B cell (primary cell): ENCODE measurements at regions not wholly inside any gene's neighbourhood (a gene's known extent, or its start where the extent isn't known, plus 50 kb on each side); places are given as distances from the start of the nearest gene placed in this dataset.

ENCODE experiments used
- ATAC-seq: fragments of 200-7000 bp; cut with Tn5 transposase; one replicate; pipeline ENCODE4 v1.10.0; 2021; ENCODE audit warnings: low read depth, mild to moderate bottlenecking, moderate number of reproducible peaks, moderate library complexity
- CTCF ChIA-PET: fragments of 350-600 bp; sonication (Branson Sonifier 250); formaldehyde crosslinking; loops from one replicate; lab custom pipeline; 2021; ENCODE audit warnings: antibody characterized with exemption, inconsistent platforms; lab: Charles Lee
- POLR2A ChIA-PET: fragments of 350-600 bp; sonication (Branson Sonifier 250); formaldehyde crosslinking; loops from one replicate; lab custom pipeline; 2021; ENCODE audit warnings: antibody characterized with exemption; lab: Charles Lee
- DNase-seq: peaks from one replicate; pipeline ENCODE4 v3.0.0; 2013
- H2AFZ ChIP-seq: 2 replicates; pipeline ENCODE4 v1.6.1; 2012; ENCODE audit warnings: mild to moderate bottlenecking, low read depth, low read length; ENCODE audit not compliant: insufficient read depth, poor library complexity, severe bottlenecking
- H3K27ac ChIP-seq, 2 donors: 1 replicate in 1 of 2; 2 replicates in 1 of 2; pipeline ENCODE4 v1.5.1; 2012 to 2013; ENCODE audit warnings: low read length in 2 of 2, mild to moderate bottlenecking in 2 of 2, moderate library complexity in 1 of 2
- H3K27me3 ChIP-seq, 4 experiments: fragments of 200-600 bp in 1 of 4; sonication (generic) in 1 of 4; replicated peaks in 1 of 4; 1 replicate in 2 of 4; 2 replicates in 2 of 4; pipeline versions ENCODE4 v1.6.1 to v1.7.0; 2013 to 2016; ENCODE audit warnings: low read length in 3 of 4, mild to moderate bottlenecking in 2 of 4, mixed read lengths in 1 of 4, moderate library complexity in 1 of 4; ENCODE audit not compliant: insufficient read depth in 4 of 4, control insufficient read depth in 3 of 4; ENCODE audit errors: control extremely low read depth in 1 of 4
- H3K36me3 ChIP-seq, 2 experiments: replicated peaks in 1 of 2; 1 replicate in 1 of 2; 2 replicates in 1 of 2; pipeline versions ENCODE4 v1.6.1 to v1.7.1; 2013; ENCODE audit warnings: low read length in 1 of 2; ENCODE audit not compliant: insufficient read depth in 2 of 2, control insufficient read depth in 1 of 2; ENCODE audit errors: control extremely low read depth in 1 of 2, extremely low read depth in 1 of 2
- H3K4me1 ChIP-seq, 2 donors: fragments of 200-600 bp in 1 of 2; sonication (generic) in 1 of 2; 1 replicate in 1 of 2; 2 replicates in 1 of 2; pipeline versions ENCODE4 v1.5.1 to v1.6.1; 2013 to 2017; ENCODE audit warnings: low read length in 2 of 2; ENCODE audit not compliant: control insufficient read depth in 2 of 2, insufficient read depth in 2 of 2
- H3K4me2 ChIP-seq: replicated peaks from 2 replicates; pipeline ENCODE3; 2012; ENCODE audit warnings: mild to moderate bottlenecking, low read depth, low read length; ENCODE audit not compliant: poor library complexity, severe bottlenecking
- H3K4me3 ChIP-seq, 5 experiments: fragments of 200-600 bp in 1 of 5; sonication (generic) in 1 of 5; 1 replicate in 3 of 5; 2 replicates in 2 of 5; pipeline versions ENCODE4 v1.5.1 to v1.7.0; 2011 to 2016; ENCODE audit warnings: low read length in 4 of 5, mild to moderate bottlenecking in 4 of 5, low read depth in 2 of 5, control low read depth in 1 of 5, moderate library complexity in 1 of 5; ENCODE audit not compliant: insufficient read depth in 1 of 5; ENCODE audit errors: control extremely low read depth in 1 of 5, extremely low read depth in 1 of 5
- H3K79me2 ChIP-seq: fragments of 200-600 bp; sonication (generic); one replicate; pipeline ENCODE4 v1.6.0; 2016; ENCODE audit warnings: low read length; ENCODE audit not compliant: control insufficient read depth, insufficient read depth
- H3K9ac ChIP-seq: fragments of 200-600 bp; sonication (generic); 2 replicates; pipeline ENCODE4 v1.6.1; 2017; ENCODE audit warnings: mild to moderate bottlenecking, low read length, moderate library complexity
- H3K9me3 ChIP-seq, 3 donors: one replicate each; pipeline versions ENCODE4 v1.6.1 to v1.7.1; 2013; ENCODE audit warnings: low read length in 2 of 3; ENCODE audit not compliant: control insufficient read depth in 2 of 3, insufficient read depth in 1 of 3; ENCODE audit errors: control extremely low read depth in 1 of 3
- H4K20me1 ChIP-seq: 2 replicates; pipeline ENCODE4 v1.6.0; 2012; ENCODE audit warnings: mild to moderate bottlenecking, low read length; ENCODE audit not compliant: insufficient read depth, control insufficient read depth, poor library complexity, severe bottlenecking
- H3K27ac Mint-ChIP-seq: one replicate; pipeline ENCODE4 v1.8.0; 2021; ENCODE audit warnings: mixed read lengths
- H3K27me3 Mint-ChIP-seq: one replicate; pipeline ENCODE4 v1.8.0; 2021; ENCODE audit warnings: mixed read lengths
- H3K4me1 Mint-ChIP-seq: one replicate; pipeline ENCODE4 v1.8.0; 2021; ENCODE audit warnings: mixed read lengths
- H3K4me3 Mint-ChIP-seq: one replicate; pipeline ENCODE4 v1.8.0; 2021; ENCODE audit warnings: mixed read lengths
- H3K9me3 Mint-ChIP-seq: one replicate; pipeline ENCODE4 v1.8.0; 2022; ENCODE audit warnings: mixed read lengths; ENCODE audit not compliant: insufficient read depth
- CTCF ChIP-seq: fragments of 200-600 bp; IDR thresholded peaks from one replicate; pipeline ENCODE4 v1.8.0; 2022; ENCODE audit warnings: antibody characterized with exemption, mild to moderate bottlenecking
- EZH2 ChIP-seq: IDR thresholded peaks from 2 replicates; pipeline ENCODE4 v1.6.1; 2012; ENCODE audit warnings: borderline replicate concordance, low read depth, mild to moderate bottlenecking, moderate library complexity, low read length; ENCODE audit not compliant: insufficient read depth, poor library complexity, severe bottlenecking
- WGBS: methylation state at CpG from one replicate; pipeline ENCODE4 v1.1.5; 2013; ENCODE audit warnings: missing lambda C conversion rate; ENCODE audit not compliant: insufficient coverage; 5-methylcytosine and 5-hydroxymethylcytosine counted together
- intact Hi-C: fragments of 100-400 bp; cut with micrococcal nuclease; formaldehyde crosslinking; loops from one replicate; pipeline ENCODE4 v1.10.0; 2022

GRCh38 chr7:110347081-110347480, 743.8 kb upstream of the LRRN3 start:
- Histone ChIP-seq H3K36me3 (no peaks in the 10 kb centered on the region), H4K20me1 (no peaks in the 10 kb centered on the region), H3K4me2 (no peak overlapping the region), H3K27ac (no peak overlapping the region), H3K79me2 (no peaks in the 10 kb centered on the region), H3K9ac (no peak overlapping the region), H2AFZ (no peak overlapping the region), H3K4me3 (no peak overlapping the region), H3K9me3 (no peaks in the 10 kb centered on the region), H3K27me3 (no peaks in the 10 kb centered on the region), H3K4me1 (no peaks in the 10 kb centered on the region)
- Mint-ChIP-seq H3K9me3 (peaks cover 4% of the 10 kb centered on the region), H3K27ac (no peak overlapping the region), H3K27me3 (no peaks in the 10 kb centered on the region), H3K4me1 (no peaks in the 10 kb centered on the region), H3K4me3 (no peak overlapping the region)
- intact Hi-C loops, result no loop called here
- no peak for ATAC-seq
- ChIA-PET POLR2A (no interaction called here), CTCF (no interaction called here)
- TF ChIP-seq EZH2 (no peak), CTCF (no peak)
- 100% methylated on average over 2 of the region's 3 CpGs for WGBS
- no peak for DNase-seq

GRCh38 chr7:110356438-110356837, 734.5 kb upstream of the LRRN3 start:
- no peaks in the 10 kb centered on the region for H3K27me3 ChIP-seq
- H2AFZ ChIP-seq, result no peak overlapping the region
- H3K27ac Mint-ChIP-seq, result no peak overlapping the region
- no peak overlapping the region for H3K4me2 ChIP-seq
- H3K9me3 Mint-ChIP-seq, result peaks cover 13% of the 10 kb centered on the region
- peaks cover 0 to 7% (median 0%) of the 10 kb centered on the region in 3 donors for H3K9me3 ChIP-seq
- H3K4me3 ChIP-seq, result no peak overlapping the region
- no peak overlapping the region for H3K9ac ChIP-seq
- POLR2A ChIA-PET, result no interaction called here
- intact Hi-C loops, result no loop called here
- no peak overlapping the region for H3K4me3 Mint-ChIP-seq
- no peaks in the 10 kb centered on the region for H3K4me1 Mint-ChIP-seq
- H3K4me1 ChIP-seq, result no peaks in the 10 kb centered on the region
- no peaks in the 10 kb centered on the region for H3K79me2 ChIP-seq
- TF ChIP-seq CTCF (no peak), EZH2 (no peak)
- no peaks in the 10 kb centered on the region for H3K36me3 ChIP-seq
- H4K20me1 ChIP-seq, result no peaks in the 10 kb centered on the region
- no peak overlapping the region for H3K27ac ChIP-seq
- H3K27me3 Mint-ChIP-seq, result no peaks in the 10 kb centered on the region
- no peak for DNase-seq
- CTCF ChIA-PET, result no interaction called here
- ATAC-seq, result no peak
- WGBS, result 85% methylated on average over 8 of the region's 8 CpGs
